Tibial nerve (tissue), 4 donors: ENCODE measurements at regions not wholly inside any gene's neighbourhood (a gene's known extent, or its start where the extent isn't known, plus 50 kb on each side); places are given as distances from the start of the nearest gene placed in this dataset.

Experiments used
- DNase-seq, 2 donors: peaks; one replicate each; pipeline ENCODE4 v3.0.0-alpha.2; 2019; ENCODE audit warnings: low spot score in 2 of 2
- H3K27ac ChIP-seq, 4 donors: fragments of 200-600 bp; sonication (generic) in 3 of 4; one replicate each; pipeline ENCODE4 v1.5.1; 2017 to 2019; ENCODE audit warnings: mild to moderate bottlenecking in 1 of 4
- H3K27me3 ChIP-seq, 2 donors: fragments of 200-600 bp; sonication (generic) in 1 of 2; one replicate each; pipeline versions ENCODE4 v1.5.1 to v1.6.0; 2017 to 2019
- H3K36me3 ChIP-seq, 3 donors: fragments of 200-600 bp; sonication (generic); one replicate each; pipeline ENCODE4 v1.5.1; 2018 to 2019
- H3K4me1 ChIP-seq, 4 donors: fragments of 200-600 bp; sonication (generic) in 3 of 4; one replicate each; pipeline ENCODE4 v1.5.1; 2017 to 2019
- H3K4me3 ChIP-seq, 4 donors: fragments of 200-600 bp; sonication (generic) in 3 of 4; one replicate each; pipeline ENCODE4 v1.5.1; 2017 to 2019; ENCODE audit warnings: mild to moderate bottlenecking in 1 of 4, moderate library complexity in 1 of 4
- H3K9me3 ChIP-seq, 4 donors: fragments of 200-600 bp; sonication (generic) in 3 of 4; one replicate each; pipeline ENCODE4 v1.5.1; 2017 to 2019
- CTCF ChIP-seq, 5 experiments: fragments of 200-600 bp in 3 of 5; fragments of 450-650 bp in 2 of 5; sonication (generic) in 3 of 5; IDR thresholded peaks; one replicate each; pipeline ENCODE4 v1.5.1; 2016 to 2019; ENCODE audit warnings: antibody characterized with exemption in 5 of 5, mild to moderate bottlenecking in 3 of 5, moderate library complexity in 2 of 5
- EP300 ChIP-seq, 2 donors: sonication (generic); formaldehyde crosslinking; IDR thresholded peaks; one replicate each; pipeline ENCODE4 v1.6.1; 2017; ENCODE audit warnings: antibody characterized with exemption in 2 of 2, mild to moderate bottlenecking in 1 of 2
- POLR2A ChIP-seq, 2 donors: fragments of 450-650 bp; IDR thresholded peaks; one replicate each; pipeline ENCODE4 v1.6.1; 2017; ENCODE audit warnings: antibody characterized with exemption in 2 of 2, mild to moderate bottlenecking in 2 of 2, moderate library complexity in 2 of 2
- WGBS, 2 donors: methylation state at CpG; one replicate each; pipeline ENCODE4 v1.1.5; 2018; 5-methylcytosine and 5-hydroxymethylcytosine counted together

- Histone ChIP-seq H3K36me3 (no peaks in the 10 kb centered on the region), H3K9me3 (peaks cover 0 to 16% (median 2%) of the 10 kb centered on the region in 4 donors), H3K4me1 (no peaks in the 10 kb centered on the region), H3K27ac (no peak overlapping the region), H3K4me3 (no peak overlapping the region), H3K27me3 (no peaks in the 10 kb centered on the region)
- DNase-seq = no peak
- WGBS, 2 donors = 78 to 90% methylated on average over 1 of the region's 1 CpG
- TF ChIP-seq POLR2A (IDR thresholded peaks at IDR 0.05) = no peak
- TF ChIP-seq EP300 (IDR thresholded peaks at IDR 0.05) = no peak
- TF ChIP-seq CTCF (IDR thresholded peaks at IDR 0.05) = no peak
Measured at GRCh38 chr3:193008654-193009053, 91.0 kb upstream of the MB21D2 start.

- H3K4me1 ChIP-seq = no peaks in the 10 kb centered on the region
- TF ChIP-seq POLR2A (IDR thresholded peaks at IDR 0.05) = no peak
- TF ChIP-seq CTCF (IDR thresholded peaks at IDR 0.05) = no peak
- no peak for TF ChIP-seq EP300 (IDR thresholded peaks at IDR 0.05)
- no peak overlapping the region for H3K27ac ChIP-seq
- DNase-seq = no peak
- no peaks in the 10 kb centered on the region for H3K36me3 ChIP-seq
- no peaks in the 10 kb centered on the region for H3K27me3 ChIP-seq
- no peak overlapping the region for H3K4me3 ChIP-seq
- WGBS, 2 donors = 80 to 83% methylated on average over 2 of the region's 2 CpGs
- peaks cover 0 to 12% (median 2%) of the 10 kb centered on the region in 4 donors for H3K9me3 ChIP-seq
Measured at GRCh38 chr3:193010191-193010590, 92.5 kb upstream of the MB21D2 start.

GRCh38 chr3:193011958-193012357, 94.3 kb upstream of the MB21D2 start:
- Histone ChIP-seq H3K4me1 (peaks cover 0 to 4% (median 0%) of the 10 kb centered on the region in 4 donors), H3K4me3 (no peak overlapping the region), H3K9me3 (peaks cover 0 to 12% (median 2%) of the 10 kb centered on the region in 4 donors), H3K27me3 (no peaks in the 10 kb centered on the region), H3K27ac (no peak overlapping the region), H3K36me3 (no peaks in the 10 kb centered on the region)
- 95 to 100% methylated on average over 3 of the region's 3 CpGs for WGBS, 2 donors
- no peak for DNase-seq
- TF ChIP-seq CTCF (IDR thresholded peaks at IDR 0.05) = no peak
- TF ChIP-seq POLR2A (IDR thresholded peaks at IDR 0.05) = no peak
- no peak for TF ChIP-seq EP300 (IDR thresholded peaks at IDR 0.05)

GRCh38 chr3:193014902-193015301, 97.2 kb upstream of the MB21D2 start:
- TF ChIP-seq POLR2A (IDR thresholded peaks at IDR 0.05) (no peak), CTCF (IDR thresholded peaks at IDR 0.05) (no peak), EP300 (IDR thresholded peaks at IDR 0.05) (no peak)

GRCh38 chr3:193016437-193016901, 98.8 kb upstream of the MB21D2 start:
- Histone ChIP-seq H3K4me3 (no peak overlapping the region), H3K27me3 (no peaks in the 10 kb centered on the region), H3K4me1 (peaks cover 0 to 4% (median 0%) of the 10 kb centered on the region in 4 donors), H3K9me3 (peaks cover 0 to 12% (median 2%) of the 10 kb centered on the region in 4 donors), H3K36me3 (no peaks in the 10 kb centered on the region), H3K27ac (no peak overlapping the region)
- TF ChIP-seq POLR2A (IDR thresholded peaks at IDR 0.05) = no peak
- no peak for DNase-seq
- WGBS, 2 donors = 29 to 35% methylated on average over 7 of the region's 7 CpGs

More at GRCh38 chr3:193014902-193015301, 97.2 kb upstream of the MB21D2 start:
- no peaks in the 10 kb centered on the region for H3K27me3 ChIP-seq
- H3K4me3 ChIP-seq = no peak overlapping the region
- no peak overlapping the region for H3K27ac ChIP-seq
- peaks cover 0 to 4% (median 0%) of the 10 kb centered on the region in 4 donors for H3K4me1 ChIP-seq
- DNase-seq = no peak
- H3K9me3 ChIP-seq = peaks cover 0 to 12% (median 2%) of the 10 kb centered on the region in 4 donors
- no peaks in the 10 kb centered on the region for H3K36me3 ChIP-seq
- WGBS, 2 donors = 78 to 84% methylated on average over 2 of the region's 2 CpGs
